ENCODE measurements at regions not wholly inside any gene's neighbourhood (a gene's known extent, or its start where the extent isn't known, plus 50 kb on each side); places are given as distances from the start of the nearest gene placed in this dataset.

- in situ Hi-C loops (cut with MboI; ENCODE audit: low sequenced_read_pairs, unreplicated experiment), result no loop called here
- no peak for DNase-seq (ENCODE audit: low spot score)
- TF ChIP-seq CTCF (IDR thresholded peaks at IDR 0.05; ENCODE audit: borderline replicate concordance, control extremely low read depth, extremely low read depth, insufficient read depth, missing control alignments), result no peak
Measured at GRCh38 chr6:15713325-15713724, 50.5 kb upstream of the DTNBP1 start.

DNA sequence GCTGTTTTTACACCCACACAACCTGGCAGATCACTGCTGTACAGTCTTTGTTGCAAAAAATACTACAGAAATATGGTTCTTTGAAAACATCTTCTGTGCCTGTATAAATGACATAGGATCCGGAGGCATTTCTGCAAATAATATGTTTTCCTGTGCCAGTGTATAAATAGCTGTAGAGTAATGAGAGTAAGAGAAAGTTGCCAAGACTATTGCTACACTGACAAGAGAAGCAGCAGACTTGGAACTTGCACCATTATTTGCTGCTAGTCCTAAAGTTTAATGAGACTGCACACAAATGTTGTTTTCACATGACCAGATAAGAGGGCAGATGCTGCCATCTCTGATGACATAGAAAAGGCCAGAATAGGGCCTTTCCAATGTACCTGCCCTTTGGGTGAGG is 50.0 kb upstream of the DTNBP1 start:
- in situ Hi-C loops (cut with MboI; ENCODE audit: low sequenced_read_pairs, unreplicated experiment), result no loop called here
- no peak for TF ChIP-seq CTCF (IDR thresholded peaks at IDR 0.05; ENCODE audit: borderline replicate concordance, control extremely low read depth, extremely low read depth, insufficient read depth, missing control alignments)
- no peak for DNase-seq (ENCODE audit: low spot score)

All from GM13976 (cell line).